Fibroblast of the conjunctiva (primary cell): ENCODE measurements at regions not wholly inside any gene's neighbourhood (a gene's known extent, or its start where the extent isn't known, plus 50 kb on each side); places are given as distances from the start of the nearest gene placed in this dataset.
"Not testable (repeated sequence)": the region's sequence is repeated elsewhere in the genome, so short reads cannot be mapped to it uniquely, and the experiment has no call there.

Experiments
- DNase-seq: peaks from one replicate; pipeline ENCODE4 v3.0.0-alpha.2; 2010; ENCODE audit warnings: low read depth

- not testable (repeated sequence) for DNase-seq
These were observed 473.3 kb downstream of the SPATA31A6 start for GRCh38 chr9:42656789-42657188.

- DNase-seq = not testable (repeated sequence)
These were observed 474.0 kb downstream of the SPATA31A6 start for GRCh38 chr9:42657496-42657895.

- DNase-seq = not testable (repeated sequence)
These were observed 513.7 kb downstream of the SPATA31A6 start for GRCh38 chr9:42697146-42697545.

- DNase-seq = not testable (repeated sequence)
These were observed 519.4 kb downstream of the SPATA31A6 start for GRCh38 chr9:42702890-42703289.

GRCh38 chr9:42724841-42725835, 541.7 kb downstream of the SPATA31A6 start:
- not testable (repeated sequence) for DNase-seq

GRCh38 chr9:42743030-42743814, 559.8 kb downstream of the SPATA31A6 start:
- peak; percentile 16 for DNase-seq

GRCh38 chr9:42757251-42757650, 573.8 kb downstream of the SPATA31A6 start:
- not testable (repeated sequence) for DNase-seq

GRCh38 chr9:42759320-42759719, 575.9 kb downstream of the SPATA31A6 start:
- not testable (repeated sequence) for DNase-seq

GRCh38 chr9:42782201-42782600, 598.7 kb downstream of the SPATA31A6 start:
- not testable (repeated sequence) for DNase-seq

GRCh38 chr9:42792725-42793124, 609.3 kb downstream of the SPATA31A6 start:
- not testable (repeated sequence) for DNase-seq

- DNase-seq = not testable (repeated sequence)
These were observed 615.1 kb downstream of the SPATA31A6 start for GRCh38 chr9:42798571-42798970.

- not testable (repeated sequence) for DNase-seq
These were observed 619.3 kb downstream of the SPATA31A6 start for GRCh38 chr9:42802716-42803115.

- not testable (repeated sequence) for DNase-seq
These were observed 623.2 kb downstream of the SPATA31A6 start for GRCh38 chr9:42806674-42807073.

- DNase-seq = not testable (repeated sequence)
These were observed 638.0 kb downstream of the SPATA31A6 start for GRCh38 chr9:42821468-42821867.

- not testable (repeated sequence) for DNase-seq
These were observed 664.7 kb downstream of the SPATA31A6 start for GRCh38 chr9:42848156-42848555.

- not testable (repeated sequence) for DNase-seq
These were observed 667.6 kb downstream of the SPATA31A6 start for GRCh38 chr9:42850896-42851693.

GRCh38 chr9:42851701-42852100, 668.2 kb downstream of the SPATA31A6 start:
- DNase-seq = not testable (repeated sequence)

GRCh38 chr9:42852133-42852930, 668.9 kb downstream of the SPATA31A6 start:
- not testable (repeated sequence) for DNase-seq

GRCh38 chr9:42860133-42860532, 676.7 kb downstream of the SPATA31A6 start:
- DNase-seq = not testable (repeated sequence)

GRCh38 chr9:42862465-42862864, 679.0 kb downstream of the SPATA31A6 start:
- DNase-seq = not testable (repeated sequence)
